HEK293T (cell line): ENCODE measurements at regions not wholly inside any gene's neighbourhood (a gene's known extent, or its start where the extent isn't known, plus 50 kb on each side); places are given as distances from the start of the nearest gene placed in this dataset.

Experiments used
- ARNT ChIP-seq: fragments of 450-650 bp; IDR thresholded peaks from 2 replicates; pipeline ENCODE4 v1.6.1; 2017; ENCODE audit warnings: mild to moderate bottlenecking
- BHLHE40 ChIP-seq: fragments of 450-650 bp; IDR thresholded peaks from 2 replicates; pipeline ENCODE4 v1.6.1; 2016; ENCODE audit warnings: mild to moderate bottlenecking, moderate library complexity, borderline replicate concordance
- FOXA1 ChIP-seq: fragments of 450-650 bp; IDR thresholded peaks from 2 replicates; pipeline ENCODE4 v1.6.1; 2016; ENCODE audit warnings: mild to moderate bottlenecking
- FOXK2 ChIP-seq: fragments of 450-650 bp; IDR thresholded peaks from 2 replicates; pipeline ENCODE4 v1.6.1; 2016; ENCODE audit warnings: mild to moderate bottlenecking
- FOXM1 ChIP-seq: fragments of 450-650 bp; IDR thresholded peaks from 2 replicates; pipeline ENCODE4 v1.6.1; 2017; ENCODE audit warnings: mild to moderate bottlenecking, borderline replicate concordance
- HDGF ChIP-seq: fragments of 450-650 bp; IDR thresholded peaks from 2 replicates; pipeline ENCODE4 v1.6.1; 2017; ENCODE audit warnings: antibody characterized with exemption, borderline replicate concordance
- SP1 ChIP-seq: fragments of 450-650 bp; IDR thresholded peaks from 2 replicates; pipeline ENCODE4 v1.6.1; 2017
- SUZ12 ChIP-seq: fragments of 450-650 bp; IDR thresholded peaks from 2 replicates; pipeline ENCODE4 v1.6.1; 2016; ENCODE audit warnings: mild to moderate bottlenecking
- TARDBP ChIP-seq: fragments of 450-650 bp; IDR thresholded peaks from 2 replicates; pipeline ENCODE4 v1.6.1; 2016
- ZNF384 ChIP-seq: fragments of 450-650 bp; IDR thresholded peaks from 2 replicates; pipeline ENCODE4 v1.6.1; 2016

GRCh38 chr12:88691811-88692210, 111.5 kb upstream of the KITLG start:
- TF ChIP-seq ZNF384 (no peak), FOXK2 (no peak), ARNT (no peak), BHLHE40 (no peak), SUZ12 (no peak), FOXM1 (no peak), FOXA1 (no peak), HDGF (no peak), SP1 (no peak), TARDBP (no peak)
